Panc1 (cell line): ENCODE measurements at regions not wholly inside any gene's neighbourhood (a gene's known extent, or its start where the extent isn't known, plus 50 kb on each side); places are given as distances from the start of the nearest gene placed in this dataset.

Experiments used
- ATAC-seq: fragments of 200-7000 bp; cut with Tn5 transposase; 2 replicates; pipeline ENCODE4 v1.9.1; 2020; ENCODE audit warnings: mild to moderate bottlenecking, moderate library complexity
- BruUV-seq: library from RNA; stranded (reverse); fragments of 400-500 nt; replicated peaks from 2 replicates; lab custom pipeline; 2021; lab: Mats Ljungman, UMichigan
- CTCF ChIA-PET: fragments of 300-600 bp; sonication (Branson Sonifier 250); formaldehyde crosslinking; loops from one replicate; lab custom pipeline; 2022; ENCODE audit warnings: antibody characterized with exemption; lab: Charles Lee
- POLR2A ChIA-PET: fragments of 300-600 bp; sonication (Branson Sonifier 250); formaldehyde crosslinking; loops from one replicate; lab custom pipeline; 2022; ENCODE audit warnings: antibody characterized with exemption; lab: Charles Lee
- DNase-seq: peaks from one replicate; pipeline ENCODE4 v3.0.0-alpha.2; 2010; ENCODE audit warnings: low read depth, low spot score
- H3K27ac ChIP-seq: 2 replicates; pipeline ENCODE4 v1.5.1; 2011; ENCODE audit warnings: mild to moderate bottlenecking, low read length, inconsistent platforms
- H3K27me3 ChIP-seq: fragments of 200-500 bp; sonication (Bioruptor generic); 2 replicates; pipeline ENCODE4 v1.6.0; 2014; ENCODE audit warnings: low read length, inconsistent platforms; ENCODE audit not compliant: control insufficient read depth, insufficient read depth
- H3K36me3 ChIP-seq: fragments of 200-500 bp; sonication (Bioruptor generic); 2 replicates; pipeline ENCODE4 v1.5.1; 2014; ENCODE audit warnings: inconsistent platforms, mild to moderate bottlenecking, low read length, moderate library complexity; ENCODE audit not compliant: control insufficient read depth, insufficient read depth
- H3K4me1 ChIP-seq: 2 replicates; pipeline ENCODE4 v1.5.1; 2011; ENCODE audit warnings: inconsistent platforms, mild to moderate bottlenecking, low read length, moderate library complexity; ENCODE audit not compliant: control insufficient read depth, insufficient read depth
- H3K4me3 ChIP-seq, 2 experiments: 2 replicates each; pipeline ENCODE4 v1.5.1; 2011 to 2012; ENCODE audit warnings: low read depth in 2 of 2, low read length in 2 of 2, mild to moderate bottlenecking in 2 of 2, inconsistent platforms in 1 of 2, moderate library complexity in 1 of 2
- H3K9me3 ChIP-seq: fragments of 200-500 bp; sonication (Bioruptor generic); 2 replicates; pipeline ENCODE4 v1.5.1; 2014; ENCODE audit warnings: low read depth, mild to moderate bottlenecking, inconsistent platforms, low read length, moderate library complexity; ENCODE audit not compliant: control insufficient read depth, insufficient read depth
- POLR2AphosphoS5 ChIP-seq: IDR thresholded peaks from 2 replicates; pipeline ENCODE4 v1.6.1; 2012; ENCODE audit warnings: mild to moderate bottlenecking, low read depth, low read length, moderate library complexity
- REST ChIP-seq, 2 experiments: IDR thresholded peaks; 2 replicates each; pipeline ENCODE4 v1.6.1; 2011 to 2012; ENCODE audit warnings: low read depth in 2 of 2, control low read depth in 1 of 2, low read length in 1 of 2, mild to moderate bottlenecking in 1 of 2, moderate library complexity in 1 of 2; ENCODE audit not compliant: insufficient read depth in 1 of 2
- SIN3A ChIP-seq: IDR thresholded peaks from 2 replicates; pipeline ENCODE4 v1.6.1; 2012; ENCODE audit warnings: low read depth, mild to moderate bottlenecking, low read length, moderate library complexity, borderline replicate concordance; ENCODE audit not compliant: insufficient read depth
- TCF7L2 ChIP-seq: IDR thresholded peaks from 2 replicates; pipeline ENCODE4 v1.6.1; 2011; ENCODE audit warnings: mild to moderate bottlenecking, low read depth, low read length, inconsistent platforms
- in situ Hi-C: cut with HindIII; loops from 2 replicates; pipeline ENCODE4 v1.10.0; 2016; ENCODE audit warnings: low sequenced_read_pairs, low pct_unique_long_range_greater_than_20kb
- intact Hi-C: fragments of 100-400 bp; cut with micrococcal nuclease; formaldehyde crosslinking; loops from one replicate; pipeline ENCODE4 v1.10.0; 2022; ENCODE audit not compliant: unreplicated experiment
- TF ChIP-seq, protein P1 (sequence below): fragments of 450-650 bp; IDR thresholded peaks from 2 replicates; pipeline ENCODE4 v1.5.1; 2017; ENCODE audit warnings: mild to moderate bottlenecking

GRCh38 chr2:38438883-38439612 is 62.0 kb upstream of the ATL2 start:
- in situ Hi-C loops: no loop called here
- H3K27ac ChIP-seq: no peak overlapping the region
- BruUV-seq: no TSS peak
- POLR2A ChIA-PET: no interaction called here
- intact Hi-C loops: no loop called here
- H3K36me3 ChIP-seq: no peaks in the 10 kb centered on the region
- TF ChIP-seq POLR2AphosphoS5: no peak
- TF ChIP-seq SIN3A: no peak
- no peak for TF ChIP-seq REST (IDR thresholded peaks at IDR 0.05; ENCODE audit: insufficient read depth in 1 of 2, low read depth in 2 of 2, low read length in 1 of 2)
- TF ChIP-seq TCF7L2: no peak
- TF ChIP-seq, protein P1, sequence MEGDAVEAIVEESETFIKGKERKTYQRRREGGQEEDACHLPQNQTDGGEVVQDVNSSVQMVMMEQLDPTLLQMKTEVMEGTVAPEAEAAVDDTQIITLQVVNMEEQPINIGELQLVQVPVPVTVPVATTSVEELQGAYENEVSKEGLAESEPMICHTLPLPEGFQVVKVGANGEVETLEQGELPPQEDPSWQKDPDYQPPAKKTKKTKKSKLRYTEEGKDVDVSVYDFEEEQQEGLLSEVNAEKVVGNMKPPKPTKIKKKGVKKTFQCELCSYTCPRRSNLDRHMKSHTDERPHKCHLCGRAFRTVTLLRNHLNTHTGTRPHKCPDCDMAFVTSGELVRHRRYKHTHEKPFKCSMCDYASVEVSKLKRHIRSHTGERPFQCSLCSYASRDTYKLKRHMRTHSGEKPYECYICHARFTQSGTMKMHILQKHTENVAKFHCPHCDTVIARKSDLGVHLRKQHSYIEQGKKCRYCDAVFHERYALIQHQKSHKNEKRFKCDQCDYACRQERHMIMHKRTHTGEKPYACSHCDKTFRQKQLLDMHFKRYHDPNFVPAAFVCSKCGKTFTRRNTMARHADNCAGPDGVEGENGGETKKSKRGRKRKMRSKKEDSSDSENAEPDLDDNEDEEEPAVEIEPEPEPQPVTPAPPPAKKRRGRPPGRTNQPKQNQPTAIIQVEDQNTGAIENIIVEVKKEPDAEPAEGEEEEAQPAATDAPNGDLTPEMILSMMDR: no peak
- CTCF ChIA-PET: no interaction called here
- ATAC-seq (no peak), DNase-seq (no peak)
- H3K9me3 ChIP-seq: no peaks in the 10 kb centered on the region
- H3K4me3 ChIP-seq: no peak overlapping the region
- H3K27me3 ChIP-seq: no peaks in the 10 kb centered on the region; the same call in 1 of the 2 replicates
- H3K4me1 ChIP-seq: peaks cover 8% of the 10 kb centered on the region; the same call in 1 of the 2 replicates

DNA sequence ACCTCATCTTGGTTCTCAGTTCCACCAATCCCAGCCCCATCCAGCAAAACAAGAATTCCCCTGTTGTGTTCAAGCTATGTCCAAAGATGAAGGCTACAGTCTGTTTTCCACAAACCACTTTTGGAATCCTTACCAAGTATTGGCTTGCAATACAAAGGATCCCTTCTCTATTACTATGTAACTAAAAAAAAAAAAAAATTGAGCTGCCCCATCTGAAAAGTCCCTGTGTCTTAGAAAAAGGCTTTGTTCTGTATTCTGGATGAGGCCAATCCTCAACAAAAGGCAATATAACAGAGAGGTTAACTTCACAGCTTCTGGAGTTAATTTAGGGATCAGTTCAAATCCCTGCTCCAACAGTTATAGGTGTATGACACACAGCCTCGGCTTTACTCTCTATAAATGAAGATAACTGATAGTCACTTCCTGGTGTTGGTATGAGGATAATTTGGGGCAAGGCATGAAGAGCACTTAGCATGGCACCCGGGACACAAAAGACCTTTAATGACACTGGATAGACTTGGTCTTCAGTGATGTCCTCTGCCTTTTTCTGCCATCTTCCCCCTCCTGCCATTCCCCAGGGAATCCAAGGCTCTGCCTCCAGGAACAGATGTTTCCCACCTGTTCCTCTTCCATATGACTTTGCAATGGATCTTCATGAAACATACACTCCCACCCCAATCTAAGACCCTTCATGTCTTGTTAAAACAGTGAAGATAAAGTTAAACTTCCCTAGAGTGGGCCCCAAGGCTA is 61.2 kb upstream of the ATL2 start:
- Histone ChIP-seq H3K4me1 (peaks cover 2% of the 10 kb centered on the region; the same call in 1 of the 2 replicates), H3K36me3 (no peaks in the 10 kb centered on the region), H3K9me3 (no peaks in the 10 kb centered on the region), H3K27me3 (no peaks in the 10 kb centered on the region; the same call in 1 of the 2 replicates), H3K27ac (no peak overlapping the region), H3K4me3 (no peak overlapping the region)
- TF ChIP-seq REST (IDR thresholded peaks at IDR 0.05; ENCODE audit: insufficient read depth in 1 of 2, low read depth in 2 of 2, low read length in 1 of 2) (no peak), POLR2AphosphoS5 (no peak)
- CTCF ChIA-PET: no interaction called here
- ATAC-seq: no peak
- no TSS peak for BruUV-seq
- intact Hi-C loops: no loop called here
- no peak for DNase-seq
- in situ Hi-C loops: no loop called here
- POLR2A ChIA-PET: no interaction called here
